BJ (cell line): ENCODE measurements at regions not wholly inside any gene's neighbourhood (a gene's known extent, or its start where the extent isn't known, plus 50 kb on each side); places are given as distances from the start of the nearest gene placed in this dataset.

Experiments used
- CTCF ChIA-PET: fragments of 350-600 bp; formaldehyde crosslinking; extraction: SDS; loops from one replicate; lab custom pipeline; 2021; ENCODE audit warnings: antibody characterized with exemption, inconsistent platforms; lab: Yijun Ruan, JAX
- POLR2A ChIA-PET: fragments of 300-600 bp; sonication (Branson Sonifier 250); formaldehyde crosslinking; extraction: SDS; loops from one replicate; lab custom pipeline; 2021; ENCODE audit warnings: antibody characterized with exemption; lab: Charles Lee
- DNase-seq: peaks from one replicate; pipeline ENCODE4 v3.0.0-alpha.2; 2011; ENCODE audit warnings: low read depth
- H3K27me3 ChIP-seq: 2 replicates; pipeline ENCODE4 v1.6.0; 2011; ENCODE audit warnings: low read length; ENCODE audit not compliant: control insufficient read depth, insufficient read depth
- H3K36me3 ChIP-seq: 2 replicates; pipeline ENCODE4 v1.5.1; 2011; ENCODE audit warnings: low read length; ENCODE audit not compliant: control insufficient read depth, insufficient read depth
- H3K4me3 ChIP-seq: 2 replicates; pipeline ENCODE4 v1.5.1; 2011; ENCODE audit warnings: low read depth, mild to moderate bottlenecking, control low read depth, low read length
- CTCF ChIP-seq: IDR thresholded peaks from 2 replicates; pipeline ENCODE4 v1.5.1; 2011; ENCODE audit warnings: low read depth, mild to moderate bottlenecking, control low read depth, inconsistent platforms, low read length, moderate library complexity; ENCODE audit not compliant: insufficient read depth

DNA sequence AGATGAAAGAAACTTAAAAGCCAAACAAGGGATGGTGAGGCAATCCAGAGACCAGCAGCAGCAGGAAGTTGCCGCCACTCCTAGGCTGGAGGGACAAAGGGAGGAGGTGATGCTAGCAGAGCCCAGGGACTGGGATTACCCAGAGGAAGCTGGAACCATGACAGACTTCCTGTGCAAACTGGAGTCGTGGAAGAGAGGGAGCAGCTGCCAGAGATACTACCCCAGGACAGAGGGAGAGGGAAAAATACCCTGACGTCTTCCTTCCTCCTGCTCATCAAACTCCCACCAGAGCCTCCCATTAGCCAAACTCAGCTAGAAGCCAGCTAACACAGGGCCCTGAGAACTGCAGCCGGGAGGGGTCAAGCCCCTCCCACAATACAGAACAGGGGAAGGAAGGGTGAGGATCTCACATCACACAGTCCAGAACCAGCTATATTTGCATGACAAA is 101.2 kb upstream of the KLF3 start:
- no peak overlapping the region for H3K4me3 ChIP-seq
- POLR2A ChIA-PET, result no interaction called here
- no peak for DNase-seq
- H3K27me3 ChIP-seq, result no peaks in the 10 kb centered on the region
- CTCF ChIA-PET, result no interaction called here
- TF ChIP-seq CTCF, result no peak
- H3K36me3 ChIP-seq, result no peaks in the 10 kb centered on the region

- DNase-seq, result no peak
- CTCF ChIA-PET, result no interaction called here
- POLR2A ChIA-PET, result no interaction called here
- Histone ChIP-seq H3K4me3 (no peak overlapping the region), H3K36me3 (no peaks in the 10 kb centered on the region), H3K27me3 (no peaks in the 10 kb centered on the region; the same call in 1 of the 2 replicates)
- no peak for TF ChIP-seq CTCF
Measured at GRCh38 chr4:38563707-38564495, 100.1 kb upstream of the KLF3 start.

GRCh38 chr4:38565271-38566199 is 98.5 kb upstream of the KLF3 start:
- Histone ChIP-seq H3K36me3 (no peaks in the 10 kb centered on the region), H3K27me3 (no peaks in the 10 kb centered on the region; the same call in 1 of the 2 replicates), H3K4me3 (no peak overlapping the region)
- DNase-seq, result peak; percentile 19
- ChIA-PET CTCF (no interaction called here), POLR2A (no interaction called here)
- no peak for TF ChIP-seq CTCF

- TF ChIP-seq CTCF, result no peak
- H3K27me3 ChIP-seq, result no peaks in the 10 kb centered on the region; the same call in 1 of the 2 replicates
- POLR2A ChIA-PET, result no interaction called here
- H3K4me3 ChIP-seq, result no peak overlapping the region
- CTCF ChIA-PET, result no interaction called here
- H3K36me3 ChIP-seq, result no peaks in the 10 kb centered on the region
- no peak for DNase-seq
Measured at GRCh38 chr4:38566806-38567398, 97.1 kb upstream of the KLF3 start.

GRCh38 chr4:38567457-38567856 is 96.5 kb upstream of the KLF3 start:
- no peak for DNase-seq
- Histone ChIP-seq H3K36me3 (no peaks in the 10 kb centered on the region), H3K4me3 (no peak overlapping the region), H3K27me3 (no peaks in the 10 kb centered on the region; the same call in 1 of the 2 replicates)
- POLR2A ChIA-PET, result no interaction called here
- TF ChIP-seq CTCF, result no peak
- CTCF ChIA-PET, result no interaction called here
